Effector memory CD8-positive, alpha-beta T cell (primary cell): ENCODE measurements at regions not wholly inside any gene's neighbourhood (a gene's known extent, or its start where the extent isn't known, plus 50 kb on each side); places are given as distances from the start of the nearest gene placed in this dataset.
"Not testable (repeated sequence)": the region's sequence is repeated elsewhere in the genome, so short reads cannot be mapped to it uniquely, and the experiment has no call there.

ENCODE experiments used
- ATAC-seq: fragments of 150-1000 bp; cut with Tn5 transposase; replicated peaks from 2 replicates; pipeline ENCODE4 v1.10.0; 2021; ENCODE audit warnings: mild to moderate bottlenecking, moderate library complexity
- DNase-seq, 3 experiments: peaks; one replicate each; pipeline ENCODE4 v3.0.0; 2021
- H3K27ac Mint-ChIP-seq, 2 donors: one replicate each; pipeline ENCODE4 v1.8.0; 2022; ENCODE audit warnings: mild to moderate bottlenecking in 2 of 2, mixed read lengths in 2 of 2, moderate library complexity in 2 of 2
- H3K27me3 Mint-ChIP-seq, 2 donors: one replicate each; pipeline ENCODE4 v1.8.0; 2022; ENCODE audit warnings: mixed read lengths in 2 of 2
- H3K36me3 Mint-ChIP-seq: one replicate; pipeline ENCODE4 v1.8.0; 2022; ENCODE audit warnings: mild to moderate bottlenecking, moderate library complexity, mixed read lengths; ENCODE audit not compliant: insufficient read depth
- H3K4me1 Mint-ChIP-seq, 2 donors: one replicate each; pipeline ENCODE4 v1.8.0; 2022; ENCODE audit warnings: low read depth in 2 of 2, mixed read lengths in 2 of 2
- H3K4me3 Mint-ChIP-seq, 2 donors: one replicate each; pipeline ENCODE4 v1.8.0; 2022; ENCODE audit warnings: mild to moderate bottlenecking in 2 of 2, mixed read lengths in 2 of 2, moderate library complexity in 2 of 2
- H3K9me3 Mint-ChIP-seq, 2 donors: one replicate each; pipeline ENCODE4 v1.8.0; 2022; ENCODE audit warnings: mixed read lengths in 2 of 2

DNA sequence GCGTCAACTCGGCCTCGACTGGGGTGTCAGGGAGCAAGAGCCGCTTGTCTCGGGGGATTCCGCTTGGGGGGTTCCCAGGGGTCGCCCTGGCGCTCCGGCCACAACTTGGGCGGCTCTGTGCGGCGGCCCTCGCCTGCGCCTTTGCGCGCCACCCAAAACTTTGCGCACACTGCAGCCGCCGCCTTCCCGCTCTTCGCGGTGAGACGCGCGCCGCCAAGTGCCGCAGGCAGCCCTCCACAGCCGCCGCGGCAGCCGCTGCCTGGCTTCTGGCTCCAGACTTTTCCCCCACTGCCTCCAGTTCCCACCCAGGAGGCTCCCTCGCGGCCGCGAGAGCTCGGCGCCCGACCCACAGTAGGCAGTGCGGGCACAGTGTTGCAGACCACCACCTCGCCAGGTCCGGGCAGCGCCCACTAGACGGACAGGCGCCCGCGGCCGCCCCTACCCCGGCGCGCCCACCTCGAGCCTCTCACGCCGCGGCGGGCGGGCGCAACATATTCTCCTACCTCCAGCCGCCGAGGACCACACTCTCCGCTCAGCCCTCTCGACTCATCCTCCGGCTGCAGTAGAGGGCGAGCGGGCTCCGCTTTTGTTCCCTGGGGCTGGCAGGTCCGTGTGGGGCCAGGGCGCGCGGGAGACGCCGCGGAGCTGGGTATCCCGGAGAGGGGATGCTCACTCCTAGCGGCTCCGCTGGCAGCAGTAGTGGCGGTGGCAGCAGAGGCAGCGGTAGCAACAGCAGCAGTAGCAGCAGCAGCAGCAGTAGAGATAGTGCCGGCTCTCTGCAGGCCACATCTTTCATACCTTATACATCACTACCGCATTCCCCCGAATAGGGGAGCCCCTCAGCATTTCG lies 296.6 kb downstream of the OMA1 start:
- Mint-ChIP-seq H3K4me3 (peak overlapping the region; percentile 66 to 72), H3K27me3 (peaks cover 28 to 38% of the 10 kb centered on the region in 2 donors), H3K9me3 (no peaks in the 10 kb centered on the region), H3K27ac (no peak overlapping the region), H3K36me3 (no peaks in the 10 kb centered on the region), H3K4me1 (peaks cover 0 to 6% of the 10 kb centered on the region in 2 donors)
- ATAC-seq (peak; percentile 41), DNase-seq (no peak)

- no peaks in the 10 kb centered on the region for H3K36me3 Mint-ChIP-seq
- ATAC-seq (no peak), DNase-seq (no peak)
- peak overlapping the region; percentile 22 to 48 for H3K4me3 Mint-ChIP-seq
- no peaks in the 10 kb centered on the region for H3K9me3 Mint-ChIP-seq
- peaks cover 28 to 38% of the 10 kb centered on the region in 2 donors for H3K27me3 Mint-ChIP-seq
- H3K4me1 Mint-ChIP-seq, result peaks cover 0 to 6% of the 10 kb centered on the region in 2 donors
- no peak overlapping the region for H3K27ac Mint-ChIP-seq
These were observed 297.2 kb downstream of the OMA1 start for GRCh38 chr1:58249388-58249736.

GRCh38 chr1:58248791-58249190 lies 297.7 kb downstream of the OMA1 start:
- no peak overlapping the region for H3K27ac Mint-ChIP-seq
- ATAC-seq, result no peak
- peak overlapping the region in 1 of 2 donors; percentile 19 for H3K4me3 Mint-ChIP-seq
- DNase-seq, result no peak
- H3K9me3 Mint-ChIP-seq, result no peaks in the 10 kb centered on the region
- H3K27me3 Mint-ChIP-seq, result peaks cover 28 to 38% of the 10 kb centered on the region in 2 donors
- H3K36me3 Mint-ChIP-seq, result no peaks in the 10 kb centered on the region
- peaks cover 0 to 6% of the 10 kb centered on the region in 2 donors for H3K4me1 Mint-ChIP-seq

DNA sequence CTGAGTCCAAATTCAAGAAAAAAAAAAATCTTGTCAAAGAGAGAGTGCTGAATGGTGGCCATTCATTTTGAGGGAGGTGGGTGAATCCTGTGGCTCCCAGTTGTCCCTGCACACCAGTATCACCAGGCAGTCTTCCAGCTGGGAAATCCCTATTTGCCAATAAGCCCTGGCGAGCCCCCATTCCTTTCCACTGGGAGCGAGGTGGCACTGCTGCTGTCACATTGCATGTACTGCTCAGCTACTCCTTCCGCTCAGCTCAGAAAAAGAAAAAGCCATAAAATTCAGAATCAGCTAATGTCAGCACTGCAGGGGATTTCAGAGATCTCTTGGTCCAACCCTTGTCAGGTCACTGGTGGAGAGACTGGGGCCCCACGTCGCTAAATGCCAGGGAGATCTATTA lies 298.5 kb downstream of the OMA1 start:
- Mint-ChIP-seq H3K9me3 (no peaks in the 10 kb centered on the region), H3K27me3 (peaks cover 28 to 38% of the 10 kb centered on the region in 2 donors), H3K4me1 (peaks cover 0 to 6% of the 10 kb centered on the region in 2 donors), H3K27ac (no peak overlapping the region), H3K36me3 (no peaks in the 10 kb centered on the region), H3K4me3 (no peak overlapping the region)
- no peak for DNase-seq
- ATAC-seq, result no peak

DNA sequence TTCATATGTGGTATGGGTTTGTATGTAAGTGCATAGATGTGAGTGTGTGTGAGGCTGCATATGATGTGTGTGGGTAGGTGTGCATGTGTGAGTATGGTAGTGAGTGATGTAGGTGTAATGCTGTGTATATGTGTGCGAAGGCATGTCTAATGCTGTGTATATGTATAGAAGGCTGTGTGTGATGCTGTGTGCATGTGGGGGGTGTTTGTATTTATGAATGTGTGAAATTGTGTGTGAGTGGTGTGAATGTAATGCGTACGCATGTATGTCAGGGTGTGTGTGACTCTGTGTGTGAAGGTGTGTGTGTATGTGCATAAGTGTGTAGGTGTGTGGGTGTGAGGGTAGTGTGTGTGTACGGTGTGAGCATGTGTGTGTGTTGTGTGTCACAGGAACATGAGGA lies 300.0 kb downstream of the OMA1 start:
- Mint-ChIP-seq H3K4me1 (peaks cover 0 to 6% of the 10 kb centered on the region in 2 donors), H3K27me3 (peaks cover 28 to 36% of the 10 kb centered on the region in 2 donors), H3K4me3 (no peak overlapping the region), H3K27ac (no peak overlapping the region), H3K36me3 (no peaks in the 10 kb centered on the region), H3K9me3 (no peaks in the 10 kb centered on the region)
- DNase-seq, result no peak
- no peak for ATAC-seq

GRCh38 chr1:58244872-58245271 lies 301.7 kb downstream of the OMA1 start:
- H3K27me3 Mint-ChIP-seq, result peaks cover 28 to 31% of the 10 kb centered on the region in 2 donors
- no peak for ATAC-seq

GRCh38 chr1:58238846-58239245 lies 307.7 kb downstream of the OMA1 start:
- Mint-ChIP-seq H3K4me1 (no peaks in the 10 kb centered on the region), H3K27me3 (peaks cover 6% of the 10 kb centered on the region in 2 donors), H3K36me3 (no peaks in the 10 kb centered on the region)

More at GRCh38 chr1:58244872-58245271, 301.7 kb downstream of the OMA1 start:
- Mint-ChIP-seq H3K27ac (no peak overlapping the region), H3K4me3 (no peak overlapping the region), H3K36me3 (no peaks in the 10 kb centered on the region), H3K9me3 (no peaks in the 10 kb centered on the region), H3K4me1 (peaks cover 0 to 2% of the 10 kb centered on the region in 2 donors)
- DNase-seq, result no peak

DNA sequence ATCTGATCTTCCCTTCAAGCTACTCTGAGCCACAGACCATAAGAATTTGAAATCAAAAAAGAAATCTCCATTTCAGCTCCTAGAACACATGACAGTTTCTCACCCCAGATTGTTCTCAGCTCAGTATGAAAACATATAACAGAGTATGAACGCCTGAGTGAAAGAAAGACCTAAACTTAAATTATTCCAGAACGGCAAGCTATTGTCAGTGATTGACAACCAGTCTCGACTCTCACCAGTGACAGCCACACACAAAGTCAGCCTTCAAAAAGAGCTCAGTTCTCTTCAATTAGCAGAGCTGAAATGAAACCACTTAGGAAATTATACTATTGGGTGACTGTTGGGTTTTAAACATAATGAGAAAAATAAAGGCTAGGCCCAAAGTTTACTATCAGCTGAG lies 312.8 kb downstream of the OMA1 start:
- DNase-seq (no peak), ATAC-seq (no peak)
- Mint-ChIP-seq H3K9me3 (no peaks in the 10 kb centered on the region), H3K4me1 (no peaks in the 10 kb centered on the region), H3K4me3 (no peak overlapping the region), H3K36me3 (no peaks in the 10 kb centered on the region), H3K27ac (no peak overlapping the region), H3K27me3 (peaks cover 6% of the 10 kb centered on the region in 2 donors)

More at GRCh38 chr1:58238846-58239245, 307.7 kb downstream of the OMA1 start:
- DNase-seq, result no peak
- no peak overlapping the region for H3K27ac Mint-ChIP-seq
- no peaks in the 10 kb centered on the region for H3K9me3 Mint-ChIP-seq
- no peak for ATAC-seq
- H3K4me3 Mint-ChIP-seq, result no peak overlapping the region

DNA sequence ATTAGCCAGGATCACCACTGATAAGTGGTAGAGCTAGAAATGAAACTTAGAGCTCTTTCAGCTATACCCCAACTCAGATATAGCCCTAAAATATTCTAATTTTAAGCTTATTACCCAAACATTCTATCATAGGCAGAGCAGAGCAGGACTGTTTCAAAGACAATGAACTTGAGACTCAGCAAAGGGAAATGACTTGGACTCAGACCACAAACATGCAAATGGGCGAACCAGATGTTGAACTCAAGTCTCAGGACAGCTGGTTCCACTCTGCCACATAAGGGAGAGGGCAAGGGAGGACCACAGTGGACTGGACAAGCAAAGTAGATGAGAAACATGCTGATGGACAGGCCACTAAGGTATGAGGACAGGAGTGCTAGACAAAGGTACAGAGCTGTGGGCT lies 315.3 kb downstream of the OMA1 start:
- Mint-ChIP-seq H3K4me3 (no peak overlapping the region), H3K27ac (no peak overlapping the region), H3K9me3 (no peaks in the 10 kb centered on the region), H3K36me3 (no peaks in the 10 kb centered on the region), H3K27me3 (no peaks in the 10 kb centered on the region), H3K4me1 (no peaks in the 10 kb centered on the region)
- DNase-seq, result no peak
- no peak for ATAC-seq

GRCh38 chr1:58227604-58228003 lies 318.9 kb downstream of the OMA1 start:
- H3K27me3 Mint-ChIP-seq, result no peaks in the 10 kb centered on the region
- H3K9me3 Mint-ChIP-seq, result no peaks in the 10 kb centered on the region
- no peak overlapping the region for H3K27ac Mint-ChIP-seq
- no peaks in the 10 kb centered on the region for H3K4me1 Mint-ChIP-seq
- H3K4me3 Mint-ChIP-seq, result no peak overlapping the region
- H3K36me3 Mint-ChIP-seq, result no peaks in the 10 kb centered on the region
- DNase-seq (no peak), ATAC-seq (no peak)

DNA sequence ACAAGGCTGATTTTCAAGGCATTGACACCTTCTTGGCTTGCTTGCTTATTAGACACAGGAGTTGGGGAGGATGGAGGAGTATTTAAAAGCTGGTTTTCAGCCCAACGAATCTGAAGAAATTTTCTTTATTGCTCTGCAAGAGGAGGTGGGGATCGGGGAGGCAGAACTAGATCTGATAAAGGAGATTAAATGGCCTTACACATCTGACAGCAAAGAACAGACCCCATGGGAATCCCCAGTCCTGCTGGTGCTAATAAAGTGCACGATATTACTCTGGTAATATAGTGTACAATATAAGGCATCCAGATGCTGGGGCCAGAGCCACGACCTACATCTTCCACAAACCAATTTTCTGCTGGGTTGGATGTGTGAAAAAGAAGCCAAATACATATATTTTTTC lies 323.0 kb downstream of the OMA1 start:
- DNase-seq, result no peak
- Mint-ChIP-seq H3K9me3 (no peaks in the 10 kb centered on the region), H3K4me3 (no peak overlapping the region), H3K27me3 (no peaks in the 10 kb centered on the region), H3K4me1 (no peaks in the 10 kb centered on the region), H3K27ac (no peak overlapping the region), H3K36me3 (no peaks in the 10 kb centered on the region)
- no peak for ATAC-seq

DNA sequence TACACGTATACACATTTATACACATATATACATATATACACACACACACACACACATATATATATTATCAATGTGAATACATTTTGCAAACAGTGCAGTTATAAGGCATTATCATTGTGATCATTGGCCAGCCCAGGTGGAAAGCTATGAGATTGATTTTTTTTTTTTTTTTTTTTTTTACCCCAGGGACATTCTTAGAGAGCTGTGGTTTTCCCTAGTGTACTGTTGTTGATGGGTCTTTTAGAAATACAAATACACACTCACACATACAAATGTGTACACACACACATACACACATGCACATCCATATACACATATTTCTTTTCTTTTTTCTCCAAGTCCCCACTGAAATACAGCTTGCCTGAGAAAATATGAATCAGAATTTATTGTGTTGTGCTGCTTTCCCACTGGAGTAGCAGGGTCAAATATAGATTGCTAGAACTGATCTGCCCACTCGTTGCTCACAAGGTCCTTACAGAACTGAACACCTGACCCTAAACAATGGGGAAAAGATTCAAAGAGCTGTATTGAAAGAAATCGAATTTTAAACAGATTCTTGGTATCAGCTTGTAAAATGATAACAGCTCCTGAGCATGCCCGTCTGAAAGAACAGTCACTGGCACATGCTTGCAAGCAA lies 325.6 kb downstream of the OMA1 start:
- Mint-ChIP-seq H3K4me3 (no peak overlapping the region), H3K27me3 (no peaks in the 10 kb centered on the region), H3K9me3 (no peaks in the 10 kb centered on the region), H3K36me3 (no peaks in the 10 kb centered on the region), H3K4me1 (no peaks in the 10 kb centered on the region), H3K27ac (no peak overlapping the region)
- ATAC-seq (no peak), DNase-seq (no peak)

DNA sequence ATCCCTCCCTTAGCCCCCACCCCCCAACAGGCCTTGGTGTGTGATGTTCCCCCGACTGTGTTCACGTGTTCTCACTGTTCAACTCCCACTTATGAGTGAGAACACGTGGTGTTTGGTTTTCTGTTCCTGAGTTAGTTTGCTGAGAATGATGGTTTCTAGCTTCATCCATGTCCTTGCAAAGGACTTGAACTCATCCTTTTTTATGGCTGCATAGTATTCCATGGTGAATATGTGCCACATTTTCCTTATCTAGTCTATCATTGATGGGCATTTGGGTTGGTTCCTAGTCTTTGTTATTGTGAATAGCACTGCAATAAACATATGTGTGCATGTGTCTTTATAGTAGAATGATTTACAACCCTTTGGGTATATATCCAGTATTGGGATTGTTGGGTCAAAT lies 330.4 kb downstream of the OMA1 start:
- not testable (repeated sequence) for H3K4me1 Mint-ChIP-seq, H3K4me3 Mint-ChIP-seq, H3K9me3 Mint-ChIP-seq, H3K27ac Mint-ChIP-seq, H3K36me3 Mint-ChIP-seq, DNase-seq, H3K27me3 Mint-ChIP-seq, ATAC-seq

GRCh38 chr1:58214674-58215073 lies 331.9 kb downstream of the OMA1 start:
- no peak for DNase-seq
- no peaks in the 10 kb centered on the region for H3K36me3 Mint-ChIP-seq
- H3K27me3 Mint-ChIP-seq, result no peaks in the 10 kb centered on the region
- H3K4me1 Mint-ChIP-seq, result no peaks in the 10 kb centered on the region
- H3K27ac Mint-ChIP-seq, result no peak overlapping the region
- no peak overlapping the region for H3K4me3 Mint-ChIP-seq
- no peaks in the 10 kb centered on the region for H3K9me3 Mint-ChIP-seq
- no peak for ATAC-seq
